ENCODE measurements at regions not wholly inside any gene's neighbourhood (a gene's known extent, or its start where the extent isn't known, plus 50 kb on each side); places are given as distances from the start of the nearest gene placed in this dataset.

GRCh38 chr9:25029743-25030142, 484.0 kb upstream of the IZUMO3 start:
- Mint-ChIP-seq H3K36me3 (ENCODE audit: low read depth) (no peaks in the 10 kb centered on the region), H3K27ac (no peak overlapping the region), H3K9me3 (no peaks in the 10 kb centered on the region)

GRCh38 chr9:25025686-25026085, 480.0 kb upstream of the IZUMO3 start:
- H3K36me3 Mint-ChIP-seq (ENCODE audit: low read depth) = no peaks in the 10 kb centered on the region
- H3K27me3 Mint-ChIP-seq (ENCODE audit: low read depth, poor library complexity) = no peaks in the 10 kb centered on the region
- no peak overlapping the region for H3K27ac Mint-ChIP-seq
- H3K4me1 Mint-ChIP-seq = peaks cover 2% of the 10 kb centered on the region
- no peak overlapping the region for H3K4me3 Mint-ChIP-seq
- H3K9me3 Mint-ChIP-seq = peaks cover 14% of the 10 kb centered on the region
- DNase-seq = no peak
- TF ChIP-seq CTCF (IDR thresholded peaks at IDR 0.05) = no peak

More at GRCh38 chr9:25029743-25030142, 484.0 kb upstream of the IZUMO3 start:
- DNase-seq = no peak
- TF ChIP-seq CTCF (IDR thresholded peaks at IDR 0.05) = no peak
- peaks cover 5% of the 10 kb centered on the region for H3K4me1 Mint-ChIP-seq
- no peaks in the 10 kb centered on the region for H3K27me3 Mint-ChIP-seq (ENCODE audit: low read depth, poor library complexity)
- H3K4me3 Mint-ChIP-seq = no peak overlapping the region

GRCh38 chr9:25025156-25025555, 479.5 kb upstream of the IZUMO3 start:
- no peaks in the 10 kb centered on the region for H3K36me3 Mint-ChIP-seq (ENCODE audit: low read depth)
- H3K27me3 Mint-ChIP-seq (ENCODE audit: low read depth, poor library complexity) = no peaks in the 10 kb centered on the region
- H3K4me1 Mint-ChIP-seq = no peaks in the 10 kb centered on the region
- no peak for DNase-seq
- no peak overlapping the region for H3K27ac Mint-ChIP-seq
- no peak overlapping the region for H3K4me3 Mint-ChIP-seq
- no peak for TF ChIP-seq CTCF (IDR thresholded peaks at IDR 0.05)
- H3K9me3 Mint-ChIP-seq = peaks cover 19% of the 10 kb centered on the region

GRCh38 chr9:25017779-25018178, 472.1 kb upstream of the IZUMO3 start:
- H3K4me3 Mint-ChIP-seq = no peak overlapping the region
- DNase-seq = no peak
- no peak for TF ChIP-seq CTCF (IDR thresholded peaks at IDR 0.05)
- no peaks in the 10 kb centered on the region for H3K27me3 Mint-ChIP-seq (ENCODE audit: low read depth, poor library complexity)
- no peak overlapping the region for H3K27ac Mint-ChIP-seq
- no peaks in the 10 kb centered on the region for H3K36me3 Mint-ChIP-seq (ENCODE audit: low read depth)
- peaks cover 26% of the 10 kb centered on the region for H3K9me3 Mint-ChIP-seq
- H3K4me1 Mint-ChIP-seq = no peaks in the 10 kb centered on the region

- Mint-ChIP-seq H3K36me3 (ENCODE audit: low read depth) (no peaks in the 10 kb centered on the region), H3K9me3 (no peaks in the 10 kb centered on the region), H3K4me1 (no peaks in the 10 kb centered on the region), H3K27ac (no peak overlapping the region), H3K4me3 (no peak overlapping the region), H3K27me3 (ENCODE audit: low read depth, poor library complexity) (no peaks in the 10 kb centered on the region)
- TF ChIP-seq CTCF (IDR thresholded peaks at IDR 0.05) = no peak
- DNase-seq = no peak
These were observed 464.4 kb upstream of the IZUMO3 start for GRCh38 chr9:25010027-25010662.

GRCh38 chr9:25003686-25004085, 458.0 kb upstream of the IZUMO3 start:
- no peaks in the 10 kb centered on the region for H3K36me3 Mint-ChIP-seq (ENCODE audit: low read depth)
- H3K9me3 Mint-ChIP-seq = no peaks in the 10 kb centered on the region
- peak; percentile 4 for DNase-seq
- no peak overlapping the region for H3K27ac Mint-ChIP-seq
- no peaks in the 10 kb centered on the region for H3K4me1 Mint-ChIP-seq
- no peak overlapping the region for H3K4me3 Mint-ChIP-seq
- peak; percentile 19 for TF ChIP-seq CTCF (IDR thresholded peaks at IDR 0.05)
- H3K27me3 Mint-ChIP-seq (ENCODE audit: low read depth, poor library complexity) = peaks cover 3% of the 10 kb centered on the region

Data from nephron progenitor cell (in vitro differentiated cells).